ENCODE measurements at regions not wholly inside any gene's neighbourhood (a gene's known extent, or its start where the extent isn't known, plus 50 kb on each side); places are given as distances from the start of the nearest gene placed in this dataset.
"Not testable (repeated sequence)": the region's sequence is repeated elsewhere in the genome, so short reads cannot be mapped to it uniquely, and the experiment has no call there.

GRCh38 chr14:106378191-106378590 is 851.8 kb downstream of the TMEM121 start:
- no peak overlapping the region for H3K4me2 ChIP-seq (ENCODE audit: low read length)
- H3K79me2 ChIP-seq (ENCODE audit: low read length): no peaks in the 10 kb centered on the region
- no peaks in the 10 kb centered on the region for H4K20me1 ChIP-seq (ENCODE audit: low read length)
- no peak overlapping the region for H2AFZ ChIP-seq (ENCODE audit: low read length)
- TF ChIP-seq EZH2 (IDR thresholded peaks at IDR 0.05; ENCODE audit: low read length, unreplicated experiment): no peak
- TF ChIP-seq CTCF (conservative IDR thresholded peaks at IDR 0.05; ENCODE audit: low read depth, low read length): no peak
- TF ChIP-seq EZH2phosphoT487 (IDR thresholded peaks at IDR 0.05; ENCODE audit: borderline replicate concordance, low read length): no peak
- no peak for DNase-seq
- H3K27ac ChIP-seq (ENCODE audit: low read length): no peak overlapping the region
- H3K27me3 ChIP-seq (ENCODE audit: low read length): no peaks in the 10 kb centered on the region
- no peak overlapping the region for H3K4me3 ChIP-seq (ENCODE audit: low read length)
- POLR2A ChIA-PET (ENCODE audit: unreplicated experiment): no interaction called here
- no peaks in the 10 kb centered on the region for H3K36me3 ChIP-seq (ENCODE audit: low read depth, low read length)
- no peak overlapping the region for H3K9ac ChIP-seq (ENCODE audit: low read length)
- 0 out of 2 replicates have a peak, but pooled peaks cover 4% of the 10 kb centered on the region for H3K9me3 ChIP-seq (ENCODE audit: low read length)
- H3K9me2 ChIP-seq (replicated peaks; ENCODE audit: low read length): no peaks in the 10 kb centered on the region
- intact Hi-C loops (cut with micrococcal nuclease): no loop called here
- CTCF ChIA-PET: no interaction called here
- no peaks in the 10 kb centered on the region for H3F3A ChIP-seq (ENCODE audit: low read length, unreplicated experiment)
- no peaks in the 10 kb centered on the region for H3K4me1 ChIP-seq (ENCODE audit: insufficient read depth, low read length)
- ATAC-seq: no peak
- BruUV-seq (replicated peaks): no TSS peak

GRCh38 chr14:106380740-106381139 is 854.4 kb downstream of the TMEM121 start:
- ChIA-PET POLR2A (ENCODE audit: unreplicated experiment) (no interaction called here), CTCF (no interaction called here)
- H3K27me3 ChIP-seq (ENCODE audit: low read length): no peaks in the 10 kb centered on the region
- H3K27ac ChIP-seq (ENCODE audit: low read length): no peak overlapping the region
- no peaks in the 10 kb centered on the region for H3K36me3 ChIP-seq (ENCODE audit: low read depth, low read length)
- H3K9ac ChIP-seq (ENCODE audit: low read length): no peak overlapping the region
- H3K9me2 ChIP-seq (replicated peaks; ENCODE audit: low read length): no peaks in the 10 kb centered on the region
- H2AFZ ChIP-seq (ENCODE audit: low read length): no peak overlapping the region
- no peaks in the 10 kb centered on the region for H4K20me1 ChIP-seq (ENCODE audit: low read length)
- no peaks in the 10 kb centered on the region for H3K79me2 ChIP-seq (ENCODE audit: low read length)
- H3K4me3 ChIP-seq (ENCODE audit: low read length): no peak overlapping the region
- no peak overlapping the region for H3K4me2 ChIP-seq (ENCODE audit: low read length)
- DNase-seq (no peak), ATAC-seq (no peak)
- intact Hi-C loops (cut with micrococcal nuclease): no loop called here
- H3K9me3 ChIP-seq (ENCODE audit: low read length): 0 out of 2 replicates have a peak, but pooled peaks cover 11% of the 10 kb centered on the region
- no TSS peak for BruUV-seq (replicated peaks)
- H3K4me1 ChIP-seq (ENCODE audit: insufficient read depth, low read length): no peaks in the 10 kb centered on the region
- no peak for TF ChIP-seq EZH2phosphoT487 (IDR thresholded peaks at IDR 0.05; ENCODE audit: borderline replicate concordance, low read length)
- no peak for TF ChIP-seq CTCF (conservative IDR thresholded peaks at IDR 0.05; ENCODE audit: low read depth, low read length)
- TF ChIP-seq EZH2 (IDR thresholded peaks at IDR 0.05; ENCODE audit: low read length, unreplicated experiment): no peak
- no peaks in the 10 kb centered on the region for H3F3A ChIP-seq (ENCODE audit: low read length, unreplicated experiment)

GRCh38 chr14:106389186-106389585 is 862.8 kb downstream of the TMEM121 start:
- POLR2A ChIA-PET (ENCODE audit: unreplicated experiment); H2AFZ ChIP-seq (ENCODE audit: low read length); H3K36me3 ChIP-seq (ENCODE audit: low read depth, low read length); H3K9me2 ChIP-seq (replicated peaks; ENCODE audit: low read length); CTCF ChIA-PET; H3K9ac ChIP-seq (ENCODE audit: low read length); H3K27me3 ChIP-seq (ENCODE audit: low read length); H3F3A ChIP-seq (ENCODE audit: low read length, unreplicated experiment); H3K4me3 ChIP-seq (ENCODE audit: low read length); H3K4me2 ChIP-seq (ENCODE audit: low read length); intact Hi-C loops (cut with micrococcal nuclease); BruUV-seq (replicated peaks); H3K9me3 ChIP-seq (ENCODE audit: low read length); H3K79me2 ChIP-seq (ENCODE audit: low read length); ATAC-seq; H3K4me1 ChIP-seq (ENCODE audit: insufficient read depth, low read length); H3K27ac ChIP-seq (ENCODE audit: low read length); DNase-seq; H4K20me1 ChIP-seq (ENCODE audit: low read length): not testable (repeated sequence)
